Stimulated activated CD4-positive, alpha-beta T cell treated with anti-CD3 and anti-CD28 coated beads, Interleukin-15, amount 100 ng/mL, for 24 hours (primary cell): ENCODE measurements at regions not wholly inside any gene's neighbourhood (a gene's known extent, or its start where the extent isn't known, plus 50 kb on each side); places are given as distances from the start of the nearest gene placed in this dataset.
"Not testable (repeated sequence)": the region's sequence is repeated elsewhere in the genome, so short reads cannot be mapped to it uniquely, and the experiment has no call there.

ENCODE experiments used
- DNase-seq: peaks from one replicate; pipeline ENCODE4 v3.0.0-alpha.2; 2020

- no peak for DNase-seq
These were observed 151.0 kb downstream of the CD47 start for GRCh38 chr3:107939691-107940442.

- DNase-seq: no peak
These were observed 152.7 kb downstream of the CD47 start for GRCh38 chr3:107938143-107938542.

- no peak for DNase-seq
These were observed 156.0 kb downstream of the CD47 start for GRCh38 chr3:107934808-107935207.

DNA sequence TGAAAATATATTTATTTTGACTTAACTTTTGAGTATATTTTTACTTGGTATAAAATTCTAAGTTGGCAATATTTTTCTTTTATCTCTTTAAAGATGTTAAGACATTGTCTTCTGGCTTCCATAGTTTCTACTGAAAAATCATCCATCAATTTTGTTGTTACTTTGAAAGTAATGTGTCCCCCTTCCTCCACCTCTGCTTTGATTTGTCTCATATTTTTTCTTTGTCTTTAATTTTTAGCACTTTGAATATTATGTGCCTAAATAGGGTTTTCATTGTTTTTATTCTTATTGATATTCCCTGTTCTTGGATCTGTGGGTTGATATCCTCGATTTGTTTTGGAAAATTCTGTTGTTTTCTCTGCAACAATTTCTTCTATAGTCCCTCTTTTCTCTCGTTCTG, 157.4 kb downstream of the CD47 start:
- no peak for DNase-seq

GRCh38 chr3:107931326-107931725, 159.5 kb downstream of the CD47 start:
- DNase-seq: no peak

GRCh38 chr3:107929088-107929487, 161.7 kb downstream of the CD47 start:
- DNase-seq: no peak

DNA sequence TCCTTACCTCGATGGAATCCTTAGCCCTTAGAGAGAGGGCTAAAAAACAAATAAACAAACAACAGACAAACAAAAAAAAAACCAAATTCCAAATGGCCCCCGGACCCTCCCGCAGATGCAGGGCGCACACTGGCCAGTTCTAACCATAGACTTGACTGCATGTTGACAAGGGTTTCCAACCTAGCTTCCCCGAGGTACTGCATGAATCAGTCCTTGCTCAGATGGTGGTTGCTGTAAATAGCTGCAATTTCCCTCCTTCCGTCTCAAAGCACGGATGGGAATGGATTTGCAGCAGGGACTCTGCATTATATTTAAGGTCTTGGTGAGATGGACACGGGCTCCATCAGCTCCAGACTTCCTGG, 162.8 kb downstream of the CD47 start:
- DNase-seq: no peak

DNA sequence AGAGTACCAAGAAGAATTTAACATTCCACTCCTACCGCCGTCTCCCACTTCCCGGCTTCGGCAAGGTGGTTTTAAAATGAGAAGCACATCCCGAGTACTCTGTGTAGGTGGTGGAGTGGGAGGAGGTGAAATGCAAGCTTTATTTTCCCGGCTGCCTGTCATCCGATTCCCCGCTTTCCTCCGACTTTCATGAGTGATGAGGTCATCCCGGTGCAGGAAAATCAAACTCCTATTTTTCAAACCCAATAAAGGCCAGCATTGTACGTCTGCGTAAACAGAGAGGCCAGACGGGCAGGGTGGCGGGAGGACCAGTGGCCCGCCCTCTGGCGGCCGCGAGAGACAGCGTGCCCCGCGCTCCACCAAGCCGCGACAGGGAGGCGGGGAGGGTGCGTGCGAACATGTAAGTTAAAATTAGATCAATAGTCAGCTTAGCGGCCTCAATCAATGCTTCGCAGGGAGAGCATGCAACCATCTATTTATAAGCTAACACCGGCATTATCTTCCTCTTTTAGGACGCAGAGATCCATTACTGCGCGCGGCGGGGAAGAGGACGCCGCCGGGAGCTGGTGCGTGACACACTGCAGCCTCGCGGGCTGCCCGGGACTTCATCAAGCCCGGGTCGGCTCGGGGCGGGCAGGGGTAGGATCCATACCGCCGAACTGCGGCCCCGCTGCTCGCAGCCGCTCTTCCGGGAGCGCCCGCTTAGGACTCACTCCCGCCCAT, 163.3 kb downstream of the CD47 start:
- peak; percentile 81 for DNase-seq

GRCh38 chr3:107925851-107926250, 165.0 kb downstream of the CD47 start:
- DNase-seq: no peak

DNA sequence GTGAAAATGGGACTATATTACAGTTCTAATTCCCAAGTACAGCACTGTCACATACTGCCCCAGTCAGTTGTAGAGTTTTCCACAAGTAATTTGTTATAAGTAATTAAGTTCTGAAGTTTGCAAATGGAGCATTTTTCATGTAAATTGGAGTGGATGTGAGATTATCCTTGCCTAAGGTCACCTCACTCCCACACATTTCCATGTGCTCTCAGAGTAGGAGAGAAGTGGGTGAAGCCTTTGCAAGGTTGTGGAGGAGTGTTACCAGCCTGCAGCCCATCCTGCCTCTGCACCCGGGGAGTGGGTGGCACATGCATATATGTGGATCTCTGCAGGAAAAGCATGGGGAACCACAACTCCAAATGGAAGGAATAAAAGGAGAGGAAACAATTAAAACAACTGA, 169.8 kb downstream of the CD47 start:
- no peak for DNase-seq

GRCh38 chr3:107920538-107920937, 170.3 kb downstream of the CD47 start:
- DNase-seq: no peak

- no peak for DNase-seq
These were observed 171.6 kb downstream of the CD47 start for GRCh38 chr3:107919239-107919638.

GRCh38 chr3:107916171-107916570, 174.7 kb downstream of the CD47 start:
- DNase-seq: no peak

DNA sequence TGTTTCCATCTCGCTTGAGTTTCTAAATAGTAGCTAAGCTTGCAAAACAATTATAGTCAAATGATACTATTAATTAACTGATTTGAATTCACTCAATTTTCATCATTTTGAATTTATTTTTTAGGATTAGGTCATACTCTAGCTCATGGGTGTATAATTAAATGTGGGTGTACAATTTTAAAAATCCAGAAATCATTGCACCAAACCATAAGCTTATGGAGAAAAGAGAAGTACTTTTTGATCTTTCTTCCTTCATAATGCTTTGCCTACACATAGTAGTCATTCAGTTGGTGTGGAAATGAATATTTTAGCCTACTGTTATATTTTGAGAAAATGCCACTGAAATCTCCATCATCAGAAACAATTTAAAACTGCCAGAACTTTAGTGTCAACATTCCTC, 175.1 kb downstream of the CD47 start:
- DNase-seq: no peak

GRCh38 chr3:107913701-107914100, 177.1 kb downstream of the CD47 start:
- no peak for DNase-seq

DNA sequence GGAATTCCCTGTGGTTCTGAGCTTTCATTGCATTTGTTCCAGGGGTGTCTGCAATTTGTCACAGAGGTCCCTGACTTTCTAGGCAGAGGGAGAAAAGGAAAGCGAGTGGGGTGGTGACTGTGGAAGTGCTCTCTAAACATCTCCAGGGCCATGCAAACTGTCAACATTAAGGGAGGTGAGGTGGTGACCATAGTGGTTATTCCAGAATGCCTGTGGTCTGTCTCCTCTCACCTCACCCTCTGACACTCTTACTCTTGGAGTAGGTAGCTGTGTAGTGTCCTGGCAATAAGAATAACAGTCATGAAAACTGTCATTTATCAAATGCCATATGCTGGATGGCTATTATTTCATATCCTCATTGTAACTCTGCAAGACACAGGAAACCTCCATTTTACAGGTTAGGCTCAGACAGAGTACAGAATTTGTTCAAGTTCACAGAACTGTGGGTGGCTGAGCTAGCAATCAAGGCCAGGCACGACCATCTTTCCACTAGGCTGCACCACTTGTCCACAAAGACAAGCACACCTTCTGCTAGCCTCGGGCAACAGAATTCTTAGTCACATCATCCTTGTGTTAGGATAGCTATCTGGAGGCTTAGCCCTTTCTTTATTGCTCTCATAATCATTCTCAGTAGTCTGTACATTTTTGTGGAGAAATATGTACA, 179.4 kb downstream of the CD47 start:
- DNase-seq: no peak

- DNase-seq: peak; percentile 57
These were observed 180.0 kb downstream of the CD47 start for GRCh38 chr3:107910713-107911259.

DNA sequence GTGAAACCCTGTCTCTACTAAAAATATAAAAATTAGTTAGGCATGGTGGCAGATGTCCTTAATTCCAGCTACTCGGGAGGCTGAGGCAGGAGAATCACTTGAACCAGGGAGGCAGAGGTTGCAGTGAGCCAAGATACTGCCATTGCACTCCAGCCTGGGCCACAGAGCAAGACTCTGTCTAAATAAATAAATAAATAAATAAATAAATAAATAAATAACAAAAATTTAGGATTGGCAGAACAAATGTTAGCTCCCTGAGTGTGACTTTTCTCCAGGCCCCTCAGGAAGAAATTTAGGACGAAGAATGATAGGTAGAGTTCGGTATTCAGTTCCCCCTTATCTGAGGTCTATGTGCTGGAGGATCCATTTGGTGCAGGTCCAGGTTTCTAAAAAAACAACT, 181.2 kb downstream of the CD47 start:
- not testable (repeated sequence) for DNase-seq

DNA sequence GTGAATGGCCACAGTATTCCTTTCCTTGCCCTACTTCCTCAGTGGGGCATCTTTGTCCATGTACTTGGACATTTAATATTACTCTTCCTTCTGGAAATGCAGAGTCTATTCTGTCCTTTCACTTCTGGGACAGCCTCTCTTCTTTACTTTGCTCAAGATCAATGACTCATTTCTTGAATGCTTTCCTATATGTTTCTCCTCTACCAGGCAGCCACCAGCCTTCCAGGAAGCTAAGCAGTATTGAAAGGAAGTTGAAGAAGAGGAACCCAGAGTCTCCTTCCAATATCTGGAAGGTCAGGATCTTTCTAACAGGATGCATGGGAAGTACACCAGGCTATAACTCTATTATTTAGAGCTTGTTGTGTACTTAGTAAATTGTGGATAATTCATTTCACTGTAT, 182.8 kb downstream of the CD47 start:
- no peak for DNase-seq

- DNase-seq: no peak
These were observed 186.2 kb downstream of the CD47 start for GRCh38 chr3:107904536-107905066.

DNA sequence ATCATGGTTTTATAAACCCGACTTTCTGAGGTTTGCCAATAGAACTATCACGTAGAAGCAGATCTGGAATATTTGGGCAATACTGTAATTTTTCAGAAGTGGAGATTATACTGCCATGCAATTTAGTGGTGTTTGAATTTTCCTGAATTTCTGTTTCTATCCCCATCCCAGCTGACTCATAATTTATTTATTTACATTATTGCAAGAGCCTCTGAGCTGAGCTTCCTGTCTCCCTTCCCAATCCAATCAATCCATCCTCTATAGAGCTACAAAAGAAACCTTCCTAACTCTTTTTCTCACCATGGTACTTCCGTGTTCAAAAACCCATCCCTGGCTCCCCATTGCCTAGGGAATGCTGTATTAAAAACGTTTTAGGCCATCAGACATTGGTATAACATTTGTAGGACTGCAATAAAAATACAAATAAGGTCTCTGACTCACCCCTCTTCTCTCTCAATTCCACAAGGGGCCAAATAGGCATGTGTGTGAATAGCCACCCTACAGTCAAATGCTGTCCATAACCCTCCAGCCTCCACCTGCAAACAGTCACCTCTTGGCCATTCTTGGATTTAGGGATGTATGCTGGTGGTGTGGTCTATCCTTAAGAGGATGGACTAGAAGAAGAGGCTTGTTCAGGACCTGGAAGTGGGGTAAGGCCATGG, 190.7 kb downstream of the CD47 start:
- DNase-seq: no peak

GRCh38 chr3:107897471-107898061, 193.3 kb downstream of the CD47 start:
- DNase-seq: no peak

DNA sequence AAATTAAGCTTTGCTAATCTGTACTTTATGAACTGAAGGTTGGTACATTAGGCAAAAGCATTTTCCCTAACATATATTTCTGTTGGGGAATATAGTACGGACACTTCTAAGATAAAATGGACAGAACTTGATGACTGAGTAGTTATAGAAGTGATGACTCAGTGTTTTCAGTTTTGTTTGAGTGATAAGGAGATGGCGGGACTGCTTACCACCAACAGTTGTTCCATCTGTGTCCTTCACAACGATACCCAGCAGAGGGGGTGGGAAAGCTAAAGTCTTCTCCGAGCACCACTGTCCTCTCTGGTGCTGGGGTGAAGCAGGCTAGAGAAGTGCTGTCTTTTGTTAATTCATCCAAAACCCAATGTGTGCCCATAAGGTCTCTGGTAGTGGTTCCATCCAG, 195.8 kb downstream of the CD47 start:
- no peak for DNase-seq
